GM19238 (cell line): ENCODE measurements at regions not wholly inside any gene's neighbourhood (a gene's known extent, or its start where the extent isn't known, plus 50 kb on each side); places are given as distances from the start of the nearest gene placed in this dataset.

ENCODE experiments used
- DNase-seq: peaks from one replicate; pipeline ENCODE4 v3.0.0; 2011; ENCODE audit warnings: low spot score; ENCODE audit not compliant: insufficient read length

GRCh38 chr4:14681330-14681729 lies 321.0 kb upstream of the CPEB2 start:
- no peak for DNase-seq

DNA sequence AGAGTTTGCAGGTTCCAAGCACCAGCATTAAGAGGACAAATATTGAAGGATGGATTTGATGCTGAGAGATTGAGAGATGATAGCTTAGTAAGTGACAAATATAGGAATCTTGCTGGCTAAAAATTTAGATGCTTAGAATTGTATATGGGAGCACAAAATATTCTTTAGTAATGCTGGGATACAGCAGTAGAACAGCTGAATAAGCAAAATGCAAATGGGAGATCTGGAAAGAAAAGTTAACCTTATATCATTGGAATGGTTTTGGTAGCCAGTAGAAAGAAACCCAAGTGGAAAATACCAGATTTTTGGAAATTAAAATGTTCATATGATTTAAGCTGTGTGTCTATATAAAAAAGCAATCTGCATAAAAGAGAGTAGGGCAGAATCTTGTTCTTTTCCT lies 308.6 kb upstream of the CPEB2 start:
- no peak for DNase-seq

DNA sequence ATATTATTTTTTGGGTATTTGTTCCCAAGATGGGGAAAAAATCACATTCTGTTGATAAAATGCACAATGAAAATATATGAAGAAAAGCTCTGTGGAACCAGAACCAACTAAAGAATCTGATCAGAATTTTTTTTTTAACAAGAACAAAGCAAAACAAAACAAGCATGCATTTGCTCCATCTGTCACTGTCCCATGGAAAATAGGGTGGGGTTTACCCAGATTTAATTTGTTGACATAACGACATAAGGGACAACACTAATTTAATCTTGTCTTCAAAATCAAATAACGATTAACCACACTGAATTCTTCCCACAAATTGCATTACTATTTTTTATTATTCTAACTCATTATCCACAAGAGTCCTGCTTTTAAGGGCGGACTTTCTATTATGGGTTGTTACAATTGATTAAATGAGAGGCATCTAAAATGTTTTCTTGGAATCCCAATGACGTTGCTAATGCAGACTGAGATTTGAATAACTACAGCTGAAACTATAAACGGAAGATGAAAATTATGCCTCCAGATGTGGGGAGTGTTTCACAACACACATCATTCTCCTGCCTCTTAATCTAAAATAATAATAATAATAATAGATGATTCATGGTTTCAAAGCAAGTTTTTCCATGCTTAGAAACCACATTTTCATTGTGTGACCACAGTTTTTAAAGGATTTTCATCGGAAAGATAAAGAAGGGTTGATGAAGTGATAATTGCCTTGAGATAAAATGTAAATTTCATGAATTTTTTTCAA lies 307.0 kb upstream of the CPEB2 start:
- no peak for DNase-seq

DNA sequence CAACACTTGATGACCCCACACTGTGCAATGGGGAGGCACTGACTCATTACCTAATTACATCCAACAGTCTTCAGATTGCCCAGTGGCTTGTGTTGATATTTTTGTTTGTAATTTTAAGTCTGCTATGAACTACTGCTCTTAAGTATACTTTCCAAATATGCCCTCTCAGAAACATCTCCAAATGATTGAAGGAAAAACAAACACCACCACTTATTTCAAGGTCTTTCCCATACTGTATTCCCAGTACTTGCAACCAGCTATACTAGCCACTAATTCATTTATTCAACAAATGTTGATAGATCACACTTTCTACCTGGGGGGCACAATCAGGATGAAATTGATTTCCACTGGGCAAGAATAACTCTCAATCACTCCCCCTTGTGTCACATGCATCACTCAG lies 302.2 kb upstream of the CPEB2 start:
- DNase-seq, result no peak

GRCh38 chr4:14700544-14700943 lies 301.7 kb upstream of the CPEB2 start:
- DNase-seq, result no peak

DNA sequence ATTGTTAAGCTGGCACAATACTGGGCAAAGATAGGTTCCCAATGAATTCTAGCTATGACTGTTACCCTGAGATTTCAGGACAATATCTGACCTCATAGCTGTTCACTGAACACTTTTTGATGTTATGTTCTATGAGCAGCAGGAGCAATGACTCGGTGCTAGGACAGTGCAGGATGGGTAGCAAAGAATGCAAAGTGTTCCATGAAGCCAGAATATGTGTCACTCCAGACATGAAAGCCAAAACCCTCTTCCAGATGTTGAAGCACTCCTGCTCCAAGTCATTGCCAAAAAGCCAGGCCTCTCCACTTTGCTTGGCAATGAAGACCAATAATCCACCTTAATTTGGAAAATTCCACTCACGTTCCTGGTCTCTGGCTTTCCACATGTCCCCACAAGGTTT lies 300.9 kb upstream of the CPEB2 start:
- no peak for DNase-seq

GRCh38 chr4:14701896-14702295 lies 300.4 kb upstream of the CPEB2 start:
- no peak for DNase-seq

DNA sequence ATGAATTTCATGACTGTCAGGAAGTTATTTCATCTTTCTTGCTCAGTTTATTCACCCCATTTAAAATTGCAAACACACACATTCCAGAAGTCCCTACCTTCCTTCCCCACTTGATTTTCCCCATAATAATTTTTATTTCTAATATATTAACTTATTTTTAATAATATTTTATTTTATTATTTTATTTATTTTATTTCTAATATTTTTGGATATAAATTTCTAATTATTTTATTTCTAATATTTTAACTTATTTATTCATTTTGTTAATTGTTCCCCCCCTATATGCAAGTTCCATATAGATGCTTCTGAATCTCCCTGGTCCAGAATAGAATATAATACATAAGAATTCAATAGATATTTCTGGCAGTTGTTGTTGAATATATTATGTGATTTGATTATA lies 293.7 kb upstream of the CPEB2 start:
- DNase-seq, result no peak

DNA sequence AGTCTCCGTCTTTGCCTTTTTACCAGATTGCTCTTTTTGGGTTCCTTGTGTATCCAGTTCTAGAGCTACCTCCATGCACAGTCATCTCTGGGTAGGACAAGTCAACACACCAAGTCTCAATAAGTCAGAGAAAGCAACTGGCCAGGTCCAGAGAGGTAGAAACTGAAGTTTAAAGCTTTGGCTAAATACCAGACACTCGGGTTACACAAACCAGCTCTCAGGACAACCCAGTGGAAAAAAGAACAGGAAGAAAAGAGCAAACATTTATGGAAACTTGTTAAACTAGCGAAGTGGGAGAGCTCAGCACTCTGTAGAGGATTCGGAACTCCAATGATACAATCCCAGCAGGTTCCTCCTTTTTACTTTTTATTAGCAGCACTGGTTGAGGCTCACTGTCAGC lies 291.0 kb upstream of the CPEB2 start:
- DNase-seq, result no peak

- no peak for DNase-seq
Observed at GRCh38 chr4:14716691-14717090, 285.6 kb upstream of the CPEB2 start.

GRCh38 chr4:14719053-14719452 lies 283.2 kb upstream of the CPEB2 start:
- no peak for DNase-seq

DNA sequence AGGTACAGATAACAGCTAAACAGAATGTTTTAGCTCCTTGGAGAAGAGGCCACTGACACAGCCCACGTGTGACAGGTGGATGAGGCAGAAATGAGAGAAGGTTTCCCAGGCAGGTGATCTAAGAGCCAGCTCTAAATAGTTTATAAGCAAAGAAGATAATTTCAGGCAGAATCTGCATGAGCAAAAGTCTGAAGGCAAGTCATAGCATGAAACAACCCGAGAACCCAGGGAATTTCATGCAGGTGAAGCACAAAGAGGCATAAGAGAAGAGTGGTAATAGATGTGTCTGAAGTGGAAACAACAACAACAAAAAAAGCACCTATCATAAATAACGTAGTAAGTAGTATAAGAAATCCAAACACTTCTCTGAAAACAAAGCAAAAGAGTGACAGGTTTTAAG lies 275.8 kb upstream of the CPEB2 start:
- DNase-seq, result no peak

GRCh38 chr4:14726877-14727361 lies 275.4 kb upstream of the CPEB2 start:
- no peak for DNase-seq

GRCh38 chr4:14729282-14730000 lies 272.8 kb upstream of the CPEB2 start:
- DNase-seq, result no peak

DNA sequence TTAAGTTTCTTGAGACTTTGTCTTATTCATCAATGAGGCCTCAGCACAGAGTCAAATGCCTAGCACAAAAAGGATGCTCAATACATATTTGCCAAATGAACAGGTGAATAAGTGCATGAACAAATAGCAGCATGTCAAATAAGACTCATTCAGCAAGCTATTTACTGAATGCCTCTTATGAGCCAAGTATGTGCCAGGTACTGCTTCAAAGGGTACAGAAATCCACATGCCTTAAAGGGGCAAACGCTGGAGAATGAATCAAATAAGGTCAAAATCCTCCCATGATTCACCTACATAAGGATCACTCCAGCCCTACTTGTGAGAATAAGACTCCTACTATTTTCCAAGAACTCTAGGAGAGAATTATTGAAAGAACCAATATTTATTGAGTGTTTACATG lies 260.2 kb upstream of the CPEB2 start:
- DNase-seq, result no peak

GRCh38 chr4:14743172-14743571 lies 259.1 kb upstream of the CPEB2 start:
- no peak for DNase-seq

DNA sequence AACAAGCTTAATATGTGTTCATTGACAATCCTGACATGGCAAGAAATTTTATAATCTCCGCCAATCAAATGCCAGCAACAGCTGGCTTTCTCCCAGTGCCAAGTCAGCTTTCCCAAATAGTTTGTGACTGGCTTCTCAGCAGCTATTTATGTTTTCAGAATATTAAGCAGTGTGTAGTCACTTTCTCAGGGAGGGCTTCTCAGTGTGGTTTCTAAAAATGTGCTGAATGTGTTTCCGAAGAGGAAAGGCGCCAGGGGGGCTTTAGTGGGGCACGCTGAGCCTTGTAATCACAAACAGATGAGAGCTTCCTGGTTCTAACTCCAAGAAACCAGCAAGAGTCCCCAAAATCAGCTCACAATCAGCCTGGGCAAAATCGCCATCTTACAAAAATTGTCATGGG lies 258.7 kb upstream of the CPEB2 start:
- no peak for DNase-seq

DNA sequence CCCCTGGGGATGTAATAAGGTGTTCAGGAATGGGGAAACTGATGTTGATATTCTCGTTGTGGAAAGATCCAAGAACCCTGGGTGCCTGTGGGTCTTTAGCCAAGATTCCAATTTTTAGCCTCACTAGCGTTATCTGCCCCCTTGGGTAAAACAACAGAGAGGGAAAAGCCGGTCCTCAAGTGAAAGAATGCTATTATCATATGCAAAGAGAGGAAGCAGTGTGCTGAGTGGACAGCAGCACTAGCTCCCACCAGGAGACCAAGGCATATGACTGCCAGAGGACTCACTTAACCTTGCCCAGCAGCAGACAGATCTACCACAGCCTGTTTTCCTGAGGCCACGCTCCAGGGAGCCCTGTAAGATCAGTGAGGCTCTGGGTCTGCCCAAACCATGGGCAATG lies 257.9 kb upstream of the CPEB2 start:
- no peak for DNase-seq

DNA sequence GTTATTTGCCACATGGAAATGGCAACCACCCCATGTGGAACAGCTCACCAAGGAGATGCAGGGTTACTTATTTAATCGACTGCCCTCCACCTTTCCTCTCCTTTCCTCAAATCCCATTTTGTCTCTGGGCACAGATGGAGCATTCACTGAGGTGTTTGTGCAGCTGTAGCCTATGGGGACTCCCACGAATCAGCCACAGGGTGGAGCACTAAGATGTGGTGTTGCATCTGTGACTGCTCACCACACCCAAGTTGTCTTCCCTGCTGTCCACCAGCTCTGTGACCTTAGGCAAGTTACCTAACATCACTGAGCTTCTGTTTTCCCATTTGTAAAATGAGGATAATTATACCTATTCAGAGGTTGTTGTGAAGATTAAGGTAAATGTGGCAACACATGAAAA lies 252.4 kb upstream of the CPEB2 start:
- DNase-seq, result no peak

- DNase-seq, result no peak
Observed at GRCh38 chr4:14752341-14753046, 249.8 kb upstream of the CPEB2 start.

GRCh38 chr4:14767142-14767541 lies 235.1 kb upstream of the CPEB2 start:
- no peak for DNase-seq

GRCh38 chr4:14768449-14768848 lies 233.8 kb upstream of the CPEB2 start:
- no peak for DNase-seq
